Stimulated activated CD4-positive, alpha-beta T cell treated with anti-CD3 and anti-CD28 coated beads, Interleukin-12 subunit alpha, Interleukin-12 subunit beta, amount 100 ng/mL, for 24 hours (primary cell): ENCODE measurements at regions not wholly inside any gene's neighbourhood (a gene's known extent, or its start where the extent isn't known, plus 50 kb on each side); places are given as distances from the start of the nearest gene placed in this dataset.

Experiments used
- DNase-seq, 2 experiments: peaks; one replicate each; pipeline ENCODE4 v3.0.0-alpha.2; 2020; ENCODE audit warnings: low read depth in 2 of 2

GRCh38 chr9:108191065-108191464, 664.7 kb downstream of the ACTL7B start:
- no peak for DNase-seq

- no peak for DNase-seq
Observed at GRCh38 chr9:108188976-108189375, 666.8 kb downstream of the ACTL7B start.

- DNase-seq, result no peak
Observed at GRCh38 chr9:108188482-108188881, 667.3 kb downstream of the ACTL7B start.

DNA sequence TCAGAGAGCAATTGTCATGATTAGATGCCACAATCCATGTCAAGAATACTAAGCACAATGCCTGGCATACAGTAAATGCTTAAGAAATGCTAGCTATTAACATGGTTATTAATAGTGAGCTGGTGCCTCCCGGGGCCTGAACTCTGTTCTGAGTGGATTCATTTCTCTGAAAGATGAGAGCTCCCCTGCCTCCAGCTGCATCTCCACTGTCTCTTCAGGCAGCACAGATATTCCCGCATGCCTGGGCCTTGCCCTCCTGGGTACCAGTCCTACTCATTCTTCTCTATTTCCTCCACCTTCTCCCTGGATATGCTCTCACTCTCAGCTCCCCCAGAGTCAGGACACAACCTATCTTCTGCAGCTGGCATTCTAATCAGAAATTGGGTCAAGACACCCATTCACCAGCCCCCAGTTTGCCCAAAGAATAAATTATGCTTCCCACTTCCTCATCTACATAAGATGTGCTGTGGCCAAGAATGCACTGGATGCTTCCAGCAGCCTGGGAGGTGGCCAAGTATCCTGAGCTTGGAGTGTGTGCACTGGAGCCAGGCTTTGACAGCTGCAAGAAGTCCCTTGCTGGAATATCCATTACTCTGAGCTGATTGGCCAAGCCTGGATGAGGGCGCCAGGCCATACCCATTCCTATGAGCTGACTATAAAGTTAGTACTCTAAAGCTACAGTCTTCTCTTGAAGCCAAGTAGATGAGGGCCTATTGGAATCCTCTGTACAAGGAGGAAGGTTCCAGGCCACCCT, 669.0 kb downstream of the ACTL7B start:
- no peak for DNase-seq

GRCh38 chr9:108185613-108186012, 670.2 kb downstream of the ACTL7B start:
- DNase-seq, result no peak

- no peak for DNase-seq
Observed at GRCh38 chr9:108184941-108185340, 670.8 kb downstream of the ACTL7B start.

DNA sequence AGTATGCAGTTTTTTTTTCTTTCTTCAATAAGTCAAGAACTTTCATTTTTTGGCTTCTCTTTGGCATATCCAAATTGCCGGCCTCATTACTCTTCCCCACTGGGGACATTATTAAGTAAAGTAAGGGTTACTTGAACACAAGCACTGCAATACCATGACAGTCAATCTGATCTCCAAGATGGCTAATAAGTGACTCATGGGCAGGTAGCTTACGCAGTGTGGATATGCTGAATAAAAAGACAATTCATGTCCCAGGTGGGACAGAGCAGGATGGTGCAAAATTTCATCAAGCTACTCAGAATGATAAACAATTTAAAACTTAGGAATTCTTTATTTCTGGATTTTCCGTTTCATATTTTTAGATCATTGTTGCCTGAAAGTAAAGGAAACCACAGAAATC, 671.8 kb downstream of the ACTL7B start:
- DNase-seq, result no peak

GRCh38 chr9:108182950-108183381, 672.8 kb downstream of the ACTL7B start:
- DNase-seq, result no peak

- no peak for DNase-seq
Observed at GRCh38 chr9:108182270-108182669, 673.5 kb downstream of the ACTL7B start.

DNA sequence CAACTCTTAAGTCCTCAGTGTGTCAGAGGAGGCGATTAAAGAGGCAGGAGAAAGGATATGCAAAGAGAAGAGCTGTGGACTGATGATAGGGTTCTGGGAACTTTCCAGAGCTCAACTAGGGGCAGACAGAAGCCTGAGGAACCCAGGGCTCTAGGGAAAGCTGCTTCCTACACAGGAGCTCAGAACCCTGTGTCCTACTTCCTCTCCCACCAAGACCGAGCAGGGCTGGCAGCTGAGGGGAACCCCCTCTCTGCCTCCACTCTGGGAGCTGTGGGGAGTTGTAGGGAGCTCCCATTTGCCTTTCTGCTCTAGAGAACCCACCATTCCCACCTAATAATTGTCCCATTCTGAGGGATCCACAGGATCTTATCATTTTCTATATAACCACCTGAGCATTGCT, 674.3 kb downstream of the ACTL7B start:
- DNase-seq, result no peak

- DNase-seq, result no peak
Observed at GRCh38 chr9:108180541-108180940, 675.2 kb downstream of the ACTL7B start.

- DNase-seq, result no peak
Observed at GRCh38 chr9:108178318-108178717, 677.5 kb downstream of the ACTL7B start.

DNA sequence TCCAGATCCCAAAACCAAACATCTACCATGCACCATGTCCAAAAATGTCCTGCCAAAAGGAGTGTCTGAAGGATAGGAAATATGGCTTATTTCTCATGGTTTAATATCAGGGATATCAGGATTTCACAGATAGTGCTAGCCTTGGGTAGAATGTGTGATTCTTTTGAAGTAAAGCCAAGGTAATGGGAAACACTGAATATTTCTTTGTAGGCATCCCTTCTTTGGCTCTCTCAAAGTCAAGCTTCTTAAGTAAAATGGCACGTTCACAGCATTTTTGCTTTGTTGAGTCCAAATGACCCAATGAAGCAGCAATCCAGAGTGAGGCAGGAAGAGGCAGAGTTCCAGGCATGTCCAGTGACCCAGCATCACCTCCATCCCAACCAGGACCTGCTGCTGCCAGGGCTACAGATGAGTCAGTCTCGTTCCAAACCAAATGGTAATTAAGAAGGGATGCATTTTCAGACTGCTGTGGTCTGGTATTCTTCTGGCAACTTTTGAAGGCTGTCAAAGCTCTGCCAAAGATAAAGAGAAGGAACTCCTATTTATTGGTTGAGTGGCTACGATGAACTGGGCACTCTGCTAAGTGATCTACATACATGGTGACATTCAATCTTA, 678.8 kb upstream of the KLF4 start:
- DNase-seq, result no peak

GRCh38 chr9:108167136-108167900, 677.7 kb upstream of the KLF4 start:
- DNase-seq, result no peak

GRCh38 chr9:108166519-108166918, 677.0 kb upstream of the KLF4 start:
- no peak for DNase-seq

GRCh38 chr9:108163321-108164005, 673.9 kb upstream of the KLF4 start:
- no peak for DNase-seq

GRCh38 chr9:108162664-108163063, 673.1 kb upstream of the KLF4 start:
- no peak for DNase-seq

DNA sequence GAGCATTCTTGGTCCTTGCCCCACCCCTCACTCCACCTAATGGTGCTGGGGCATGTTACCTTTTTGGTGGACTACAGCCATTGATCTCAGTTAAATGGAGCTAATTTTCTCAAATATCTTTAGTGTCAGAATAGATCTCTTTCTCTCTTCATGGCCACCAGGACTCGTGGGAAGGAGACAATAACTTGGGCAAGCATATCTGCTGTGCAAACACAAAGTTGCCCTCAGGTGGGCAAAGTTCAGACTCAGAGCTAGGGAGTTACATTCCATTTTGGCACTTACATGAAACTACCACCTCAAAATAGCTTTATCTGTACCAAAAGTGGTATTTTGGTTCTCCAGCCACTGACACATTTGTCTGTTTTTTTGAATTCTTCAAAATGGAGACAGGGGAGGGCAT, 671.9 kb upstream of the KLF4 start:
- no peak for DNase-seq

- no peak for DNase-seq
Observed at GRCh38 chr9:108160706-108161355, 671.3 kb upstream of the KLF4 start.

GRCh38 chr9:108160039-108160438, 670.5 kb upstream of the KLF4 start:
- no peak for DNase-seq

DNA sequence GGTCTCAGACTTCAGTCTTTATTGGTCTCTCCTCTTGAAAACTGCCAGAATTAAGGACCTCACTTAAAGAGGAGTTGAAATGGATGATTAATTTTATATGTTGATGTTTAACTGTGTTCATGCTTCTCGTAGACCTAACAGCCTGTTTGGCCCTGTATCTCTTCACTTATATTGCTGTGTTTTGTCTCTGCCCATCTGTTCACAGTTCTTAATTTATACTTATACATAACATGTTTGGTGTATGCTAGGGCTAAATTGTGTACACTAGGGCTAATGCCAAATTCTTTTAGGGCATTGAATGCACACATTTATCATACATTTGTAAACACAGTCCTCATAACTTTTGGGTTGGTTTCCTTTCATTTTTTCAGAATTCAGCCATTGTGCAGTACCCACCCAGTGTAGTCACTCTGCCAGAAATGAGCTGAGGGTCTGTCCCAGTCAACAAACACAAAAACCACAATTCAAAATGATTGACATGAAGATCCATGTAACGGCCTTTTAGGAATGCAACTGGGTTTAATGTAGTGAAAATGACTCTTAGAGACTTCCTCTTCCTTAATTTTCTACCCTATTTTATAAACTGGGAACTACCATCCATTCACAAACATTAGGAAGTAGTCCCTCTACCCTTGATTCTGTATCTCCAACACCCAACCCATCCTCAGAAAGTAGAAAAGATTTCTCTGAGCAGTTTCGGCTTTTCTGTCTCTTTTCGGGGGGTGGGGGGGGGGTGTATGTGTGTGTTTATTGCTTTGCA, 668.8 kb upstream of the KLF4 start:
- DNase-seq, result no peak
